ENCODE measurements at regions not wholly inside any gene's neighbourhood (a gene's known extent, or its start where the extent isn't known, plus 50 kb on each side); places are given as distances from the start of the nearest gene placed in this dataset.

DNA sequence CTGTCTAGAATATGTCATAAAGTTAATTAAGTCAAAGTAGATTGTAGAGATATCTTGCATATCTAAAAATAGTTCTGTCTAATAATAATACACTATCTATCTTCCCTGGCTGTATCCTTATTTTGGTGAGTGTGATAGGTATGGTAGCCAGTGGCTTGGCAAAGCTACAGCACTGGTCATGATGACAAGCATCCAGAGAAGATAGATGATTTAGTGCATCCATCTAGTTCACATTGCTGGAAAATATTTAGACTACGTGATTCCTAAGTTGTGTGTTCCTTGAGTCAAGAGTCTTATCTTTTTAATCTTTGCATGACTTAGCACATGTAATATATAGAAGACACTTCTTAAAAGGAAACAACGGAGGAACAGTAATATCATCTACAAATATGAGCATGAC is 711.2 kb upstream of the KCND2 start:
- TF ChIP-seq, protein P1, sequence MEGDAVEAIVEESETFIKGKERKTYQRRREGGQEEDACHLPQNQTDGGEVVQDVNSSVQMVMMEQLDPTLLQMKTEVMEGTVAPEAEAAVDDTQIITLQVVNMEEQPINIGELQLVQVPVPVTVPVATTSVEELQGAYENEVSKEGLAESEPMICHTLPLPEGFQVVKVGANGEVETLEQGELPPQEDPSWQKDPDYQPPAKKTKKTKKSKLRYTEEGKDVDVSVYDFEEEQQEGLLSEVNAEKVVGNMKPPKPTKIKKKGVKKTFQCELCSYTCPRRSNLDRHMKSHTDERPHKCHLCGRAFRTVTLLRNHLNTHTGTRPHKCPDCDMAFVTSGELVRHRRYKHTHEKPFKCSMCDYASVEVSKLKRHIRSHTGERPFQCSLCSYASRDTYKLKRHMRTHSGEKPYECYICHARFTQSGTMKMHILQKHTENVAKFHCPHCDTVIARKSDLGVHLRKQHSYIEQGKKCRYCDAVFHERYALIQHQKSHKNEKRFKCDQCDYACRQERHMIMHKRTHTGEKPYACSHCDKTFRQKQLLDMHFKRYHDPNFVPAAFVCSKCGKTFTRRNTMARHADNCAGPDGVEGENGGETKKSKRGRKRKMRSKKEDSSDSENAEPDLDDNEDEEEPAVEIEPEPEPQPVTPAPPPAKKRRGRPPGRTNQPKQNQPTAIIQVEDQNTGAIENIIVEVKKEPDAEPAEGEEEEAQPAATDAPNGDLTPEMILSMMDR (conservative IDR thresholded peaks at IDR 0.05): no peak
- no peak for TF ChIP-seq EZH2 (IDR thresholded peaks at IDR 0.05; ENCODE audit: low read depth)
